GDM1 (cell line): ENCODE measurements at regions not wholly inside any gene's neighbourhood (a gene's known extent, or its start where the extent isn't known, plus 50 kb on each side); places are given as distances from the start of the nearest gene placed in this dataset.

ENCODE experiments used
- DNase-seq: peaks from one replicate; lab custom pipeline; 2025; lab: John Stamatoyannopoulos, UW

DNA sequence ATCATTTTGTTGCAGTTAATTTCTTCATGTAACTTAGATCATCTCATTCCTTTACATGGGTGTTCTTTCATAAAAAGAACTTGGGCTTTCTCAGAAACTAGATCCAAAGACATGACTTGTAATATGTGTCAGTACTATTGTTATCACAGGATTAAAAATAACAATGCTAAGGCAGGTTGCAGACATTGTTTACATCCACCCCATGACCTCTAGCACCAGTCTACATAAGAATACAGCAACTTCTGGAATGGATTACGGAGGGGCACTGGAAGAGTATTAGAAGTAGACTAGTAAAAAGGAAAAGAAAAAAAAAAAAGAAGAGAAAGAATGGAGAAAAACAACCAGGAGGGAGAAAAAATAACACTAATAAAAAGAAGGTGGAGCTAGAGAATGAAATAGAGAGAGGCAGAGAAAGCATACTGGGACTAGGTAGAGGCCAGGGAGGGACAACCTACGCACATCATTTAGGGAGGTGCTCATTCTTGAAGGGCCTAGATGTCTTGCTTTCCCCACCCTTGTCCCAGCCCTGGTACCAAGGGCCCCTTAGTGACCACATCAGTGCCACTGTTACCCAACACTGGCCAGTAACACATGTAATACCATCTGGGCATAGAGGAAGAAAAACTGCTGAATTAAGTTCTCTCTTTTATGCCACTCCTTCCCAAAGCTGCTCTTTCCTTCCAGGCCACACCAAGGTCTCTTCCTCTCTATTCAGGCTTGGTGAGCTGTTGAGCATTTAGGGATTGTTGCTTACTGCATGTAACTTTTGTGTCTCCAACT, 70.6 kb upstream of the KLF7 start:
- DNase-seq, result no peak

GRCh38 chr2:207238831-207239701, 73.3 kb upstream of the KLF7 start:
- peak; percentile 87 for DNase-seq

DNA sequence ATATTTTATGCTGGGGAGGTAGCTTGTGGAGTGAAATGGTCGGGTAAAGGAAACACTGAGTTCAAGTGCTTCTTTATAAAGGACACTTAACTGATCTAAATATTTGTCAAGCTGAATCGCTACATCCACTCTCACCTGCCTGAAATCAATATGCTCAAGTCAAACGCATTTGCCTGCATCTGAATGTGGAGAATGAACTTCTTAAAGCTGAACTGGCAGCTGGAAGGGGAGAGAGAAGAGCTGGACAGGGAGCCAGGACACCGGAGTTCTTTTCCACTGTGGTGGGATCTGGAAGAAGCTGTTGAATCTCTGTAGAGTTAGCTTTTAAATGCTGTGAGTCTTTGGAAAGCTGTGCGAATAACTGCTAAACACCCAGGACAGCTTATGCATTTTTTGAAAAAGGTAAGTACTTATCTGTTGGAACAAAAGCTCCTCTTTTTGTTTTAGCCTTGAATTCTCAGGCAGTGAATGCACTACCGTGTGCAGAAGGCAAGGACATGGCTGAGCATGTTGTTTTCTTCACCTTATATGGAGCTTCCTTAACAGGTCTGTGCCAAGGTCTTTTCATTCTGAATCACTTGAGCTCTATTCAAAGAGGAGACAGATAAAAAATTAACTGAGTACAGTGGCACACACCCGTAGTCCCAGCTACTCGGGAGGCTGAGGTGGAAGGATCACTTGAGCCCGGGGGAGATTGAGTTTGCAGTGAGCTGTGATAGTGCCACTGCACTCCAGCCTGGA, 74.2 kb upstream of the KLF7 start:
- no peak for DNase-seq

DNA sequence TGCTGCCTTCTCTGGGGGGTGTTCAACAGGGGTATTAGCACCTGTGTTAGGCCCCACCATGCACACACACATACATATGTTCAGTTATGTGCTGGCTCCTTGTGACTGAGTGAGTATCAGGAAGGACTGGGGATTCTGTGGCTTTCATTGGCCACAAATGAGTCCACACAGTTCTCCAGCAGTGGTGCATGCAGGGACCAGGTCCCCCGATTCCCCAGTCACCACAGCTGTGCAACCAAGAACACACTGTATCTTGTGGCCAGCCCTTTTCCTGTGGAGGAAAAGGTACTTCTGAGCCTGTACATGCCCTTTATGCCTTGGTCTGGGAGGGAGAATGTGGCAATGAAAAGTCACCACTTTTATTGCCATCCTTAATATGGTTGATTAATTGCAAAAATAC, 74.9 kb upstream of the KLF7 start:
- DNase-seq, result peak; percentile 84

- no peak for DNase-seq
Observed at GRCh38 chr2:207241198-207241597, 75.5 kb upstream of the KLF7 start.

DNA sequence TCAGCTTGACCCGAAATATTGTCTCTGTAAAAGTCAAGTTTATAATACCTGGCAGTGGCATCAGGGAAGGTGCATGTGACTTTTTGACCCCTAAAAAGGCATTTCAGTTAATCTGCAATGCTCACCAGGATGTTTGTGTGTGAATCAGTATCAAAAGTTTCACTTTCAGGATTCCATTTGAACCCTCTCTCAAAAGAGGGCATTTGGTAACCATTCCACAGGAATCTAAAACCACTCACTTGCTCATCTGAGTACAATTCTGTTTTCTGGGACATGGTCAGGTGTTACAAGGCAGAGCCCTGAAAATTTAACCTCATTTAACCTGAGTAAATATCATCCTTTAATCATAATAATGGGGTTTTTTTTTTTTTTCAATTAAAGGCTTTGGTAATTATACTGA, 77.9 kb upstream of the KLF7 start:
- no peak for DNase-seq

DNA sequence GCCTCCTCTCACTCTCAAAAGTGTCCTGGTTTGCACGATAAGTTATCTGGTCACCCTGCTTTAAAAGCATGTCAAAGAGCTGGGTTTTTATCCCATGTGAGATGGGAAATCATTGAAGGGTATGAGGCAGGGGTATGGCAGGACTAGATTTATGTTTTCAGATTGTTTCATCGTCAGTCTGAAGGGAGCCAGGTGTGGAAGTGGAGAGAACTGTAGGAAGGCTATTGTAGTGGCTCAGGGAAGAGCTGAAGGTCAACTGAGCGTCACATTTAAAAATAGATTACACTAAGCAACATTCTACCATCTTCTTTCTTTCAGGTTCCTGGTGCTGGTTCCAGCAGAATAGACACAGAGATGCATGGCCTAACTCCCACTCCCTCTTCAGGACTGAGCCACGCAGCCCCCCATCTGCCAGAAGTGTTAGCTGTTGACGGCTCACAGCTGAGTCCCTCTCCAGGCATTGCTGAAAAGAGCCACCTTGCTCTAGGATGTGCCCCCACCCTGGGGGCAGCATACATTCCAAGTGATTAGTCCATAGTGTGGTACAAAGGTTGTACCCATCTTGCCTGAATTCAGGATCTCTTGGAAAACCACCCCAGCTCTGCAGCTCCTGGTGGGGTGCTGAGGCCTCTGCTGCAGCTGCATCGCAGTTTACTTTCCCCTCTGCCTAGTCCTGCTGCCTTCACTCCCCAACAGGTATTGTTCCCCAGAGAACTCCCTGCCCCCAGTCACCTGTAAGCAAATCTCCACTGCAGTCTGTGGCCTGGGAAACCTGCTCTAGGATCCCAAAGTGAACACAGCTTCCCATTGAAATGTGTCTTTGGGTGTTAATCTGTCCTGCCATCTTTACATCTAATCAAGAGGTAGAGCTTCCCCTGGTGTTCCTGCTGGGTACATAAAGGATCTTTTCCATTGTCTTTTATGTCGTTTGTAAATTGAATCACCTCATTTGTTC, 79.5 kb upstream of the KLF7 start:
- no peak for DNase-seq

GRCh38 chr2:207248702-207249377, 83.1 kb upstream of the KLF7 start:
- no peak for DNase-seq

GRCh38 chr2:207251022-207251421, 85.3 kb upstream of the KLF7 start:
- DNase-seq, result no peak

GRCh38 chr2:207251573-207252192, 85.9 kb upstream of the KLF7 start:
- no peak for DNase-seq

- DNase-seq, result no peak
Observed at GRCh38 chr2:207252416-207252815, 86.7 kb upstream of the KLF7 start.

GRCh38 chr2:207252979-207253645, 87.4 kb upstream of the KLF7 start:
- DNase-seq, result no peak

DNA sequence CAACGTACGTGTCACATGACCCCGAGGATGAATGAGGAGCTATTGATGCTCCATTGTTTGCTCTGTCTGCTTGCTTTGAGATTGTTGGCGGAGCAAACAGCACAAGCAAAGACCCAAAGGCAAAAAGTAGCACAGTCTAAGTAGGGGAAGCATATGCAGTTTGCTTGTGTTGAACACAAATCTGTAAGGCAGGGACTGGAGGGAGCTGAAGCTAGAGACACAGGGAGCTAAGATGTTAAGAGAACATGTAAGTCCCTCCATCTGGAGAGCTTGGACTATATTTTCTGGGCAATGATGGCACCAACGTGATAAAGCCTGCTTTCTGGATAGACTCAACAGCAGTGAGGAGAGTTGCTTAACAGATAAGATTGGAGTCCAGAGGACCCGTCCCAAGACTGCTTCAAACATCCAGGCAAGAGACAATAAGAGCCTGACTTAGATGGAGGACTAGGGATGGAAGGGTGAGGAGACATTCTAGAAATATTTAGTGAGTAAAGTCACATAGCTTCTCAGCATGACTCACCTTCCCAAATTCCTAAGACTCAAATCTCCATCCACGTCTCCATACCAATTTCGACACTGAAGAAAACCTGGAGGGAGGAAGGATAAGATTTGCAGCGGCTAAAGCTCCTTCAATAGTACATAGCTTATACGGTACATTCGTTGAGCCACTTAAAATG, 88.1 kb upstream of the KLF7 start:
- no peak for DNase-seq

DNA sequence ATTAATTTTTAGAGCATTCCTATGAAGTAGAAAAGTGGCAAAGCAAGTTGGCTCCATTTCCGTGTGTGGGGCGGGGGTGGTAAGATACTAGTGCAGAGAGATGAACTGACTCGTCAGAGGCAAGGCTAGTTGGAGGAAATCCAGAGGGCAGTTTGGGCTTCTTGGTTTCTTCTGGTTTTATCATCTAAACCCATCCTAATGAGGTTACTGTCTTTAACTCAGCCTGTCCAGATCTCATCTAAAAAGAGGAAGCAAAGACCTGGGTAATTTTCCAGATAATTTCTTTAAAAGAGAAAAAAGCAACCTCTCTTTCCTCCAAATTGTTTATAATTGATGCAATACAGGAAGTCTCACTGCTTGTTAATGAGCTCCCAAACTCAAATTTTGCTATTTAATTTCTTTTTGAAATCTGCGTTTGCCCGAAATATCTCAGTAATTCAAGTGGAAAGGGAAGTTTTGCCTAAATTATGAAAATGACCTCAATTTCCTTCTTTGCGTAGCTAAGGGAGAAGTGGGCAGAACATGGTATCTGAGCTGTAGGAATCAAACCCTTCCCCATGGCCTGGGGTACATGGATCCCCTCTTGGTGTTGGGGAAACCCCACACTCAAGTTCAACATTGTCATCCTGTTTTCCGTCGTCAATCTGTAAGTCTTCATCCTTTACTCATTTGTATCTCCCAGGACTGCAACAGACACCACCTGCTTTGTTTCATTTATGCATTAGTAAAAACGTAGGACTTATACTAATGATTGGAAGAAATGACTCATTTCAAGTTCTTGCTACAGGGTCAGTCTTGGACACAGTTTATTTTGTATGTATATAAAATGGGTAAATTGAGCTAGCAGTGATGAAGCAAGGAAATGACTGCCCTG, 89.1 kb upstream of the KLF7 start:
- DNase-seq, result no peak

- DNase-seq, result no peak
Observed at GRCh38 chr2:207255565-207256470, 90.1 kb upstream of the KLF7 start.

DNA sequence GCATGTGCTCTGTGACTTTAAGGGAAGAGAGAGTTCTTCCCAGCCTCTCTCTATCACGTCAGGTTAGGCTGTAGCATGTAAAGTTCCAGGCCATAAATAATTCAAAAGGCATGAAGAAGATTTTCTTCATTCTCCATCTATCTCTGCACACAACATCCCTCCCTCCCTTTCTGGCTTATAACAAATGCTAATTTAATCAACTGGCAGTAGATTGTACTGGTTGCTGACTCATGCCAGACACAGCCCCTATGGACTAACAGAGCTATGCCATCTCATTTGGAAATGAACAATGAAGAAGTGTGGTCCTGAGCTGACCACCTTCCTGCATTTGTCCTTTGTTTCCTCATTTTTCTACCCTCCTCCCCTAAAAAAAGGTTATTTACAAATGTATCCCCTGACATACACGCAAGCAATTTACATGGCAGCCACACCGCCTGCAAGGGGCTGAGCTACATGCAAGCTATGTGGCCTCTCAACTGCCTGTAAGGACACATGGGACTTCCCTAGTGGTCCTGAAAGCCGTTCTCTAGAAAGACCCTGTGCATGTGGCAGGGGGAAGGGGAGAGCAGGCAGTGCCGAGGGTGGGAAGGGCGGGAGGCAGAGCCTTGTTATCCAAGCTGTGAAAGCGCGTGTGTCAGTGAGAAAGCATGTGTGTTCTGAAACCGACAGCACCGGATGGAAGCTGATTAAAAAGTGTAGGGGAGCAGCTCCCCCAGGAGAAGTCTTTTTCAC, 90.9 kb upstream of the KLF7 start:
- DNase-seq, result no peak
